ENCODE measurements at regions not wholly inside any gene's neighbourhood (a gene's known extent, or its start where the extent isn't known, plus 50 kb on each side); places are given as distances from the start of the nearest gene placed in this dataset.

GRCh38 chr9:81832571-81833285, 95.5 kb upstream of the SPATA31D4 start:
- TF ChIP-seq CTCF (IDR thresholded peaks at IDR 0.05) (no peak), POLR2A (IDR thresholded peaks at IDR 0.05) (no peak)
